ENCODE measurements at regions not wholly inside any gene's neighbourhood (a gene's known extent, or its start where the extent isn't known, plus 50 kb on each side); places are given as distances from the start of the nearest gene placed in this dataset.

- TF ChIP-seq, protein P1, sequence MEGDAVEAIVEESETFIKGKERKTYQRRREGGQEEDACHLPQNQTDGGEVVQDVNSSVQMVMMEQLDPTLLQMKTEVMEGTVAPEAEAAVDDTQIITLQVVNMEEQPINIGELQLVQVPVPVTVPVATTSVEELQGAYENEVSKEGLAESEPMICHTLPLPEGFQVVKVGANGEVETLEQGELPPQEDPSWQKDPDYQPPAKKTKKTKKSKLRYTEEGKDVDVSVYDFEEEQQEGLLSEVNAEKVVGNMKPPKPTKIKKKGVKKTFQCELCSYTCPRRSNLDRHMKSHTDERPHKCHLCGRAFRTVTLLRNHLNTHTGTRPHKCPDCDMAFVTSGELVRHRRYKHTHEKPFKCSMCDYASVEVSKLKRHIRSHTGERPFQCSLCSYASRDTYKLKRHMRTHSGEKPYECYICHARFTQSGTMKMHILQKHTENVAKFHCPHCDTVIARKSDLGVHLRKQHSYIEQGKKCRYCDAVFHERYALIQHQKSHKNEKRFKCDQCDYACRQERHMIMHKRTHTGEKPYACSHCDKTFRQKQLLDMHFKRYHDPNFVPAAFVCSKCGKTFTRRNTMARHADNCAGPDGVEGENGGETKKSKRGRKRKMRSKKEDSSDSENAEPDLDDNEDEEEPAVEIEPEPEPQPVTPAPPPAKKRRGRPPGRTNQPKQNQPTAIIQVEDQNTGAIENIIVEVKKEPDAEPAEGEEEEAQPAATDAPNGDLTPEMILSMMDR (IDR thresholded peaks at IDR 0.05), result no peak
- TF ChIP-seq POLR2A (IDR thresholded peaks at IDR 0.05) (no peak), EP300 (IDR thresholded peaks at IDR 0.05; ENCODE audit: low read depth) (no peak)
Measured at GRCh38 chr21:14866859-14867765, 197.7 kb downstream of the NRIP1 start.
